ENCODE measurements at regions not wholly inside any gene's neighbourhood (a gene's known extent, or its start where the extent isn't known, plus 50 kb on each side); places are given as distances from the start of the nearest gene placed in this dataset.

- 60 to 71% (median 66%) methylated on average over 6 of the region's 6 CpGs for WGBS, 5 donors
- TF ChIP-seq, protein P1, sequence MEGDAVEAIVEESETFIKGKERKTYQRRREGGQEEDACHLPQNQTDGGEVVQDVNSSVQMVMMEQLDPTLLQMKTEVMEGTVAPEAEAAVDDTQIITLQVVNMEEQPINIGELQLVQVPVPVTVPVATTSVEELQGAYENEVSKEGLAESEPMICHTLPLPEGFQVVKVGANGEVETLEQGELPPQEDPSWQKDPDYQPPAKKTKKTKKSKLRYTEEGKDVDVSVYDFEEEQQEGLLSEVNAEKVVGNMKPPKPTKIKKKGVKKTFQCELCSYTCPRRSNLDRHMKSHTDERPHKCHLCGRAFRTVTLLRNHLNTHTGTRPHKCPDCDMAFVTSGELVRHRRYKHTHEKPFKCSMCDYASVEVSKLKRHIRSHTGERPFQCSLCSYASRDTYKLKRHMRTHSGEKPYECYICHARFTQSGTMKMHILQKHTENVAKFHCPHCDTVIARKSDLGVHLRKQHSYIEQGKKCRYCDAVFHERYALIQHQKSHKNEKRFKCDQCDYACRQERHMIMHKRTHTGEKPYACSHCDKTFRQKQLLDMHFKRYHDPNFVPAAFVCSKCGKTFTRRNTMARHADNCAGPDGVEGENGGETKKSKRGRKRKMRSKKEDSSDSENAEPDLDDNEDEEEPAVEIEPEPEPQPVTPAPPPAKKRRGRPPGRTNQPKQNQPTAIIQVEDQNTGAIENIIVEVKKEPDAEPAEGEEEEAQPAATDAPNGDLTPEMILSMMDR (IDR thresholded peaks at IDR 0.05 in 8 of 11, conservative IDR thresholded peaks at IDR 0.05 in 3 of 11): no peak
- TF ChIP-seq POLR2A (IDR thresholded peaks at IDR 0.05): no peak
- TF ChIP-seq POLR2AphosphoS5 (IDR thresholded peaks at IDR 0.05): no peak
- H3K9me3 ChIP-seq: no peaks in the 10 kb centered on the region
- H3K27me3 ChIP-seq (replicated peaks in 1 of 7): no peaks in the 10 kb centered on the region
- no peaks in the 10 kb centered on the region for H3K4me1 ChIP-seq
- intact Hi-C loops (cut with DNase I; ENCODE audit: low total_unique reads): no loop called here
- H3K4me3 ChIP-seq: no peak overlapping the region
- no peak overlapping the region for H3K27ac ChIP-seq
- H3K36me3 ChIP-seq: no peaks in the 10 kb centered on the region
- no peak for DNase-seq
Measured at GRCh38 chr1:57820356-57821095, 396.7 kb upstream of the DAB1 start.

GRCh38 chr1:57819893-57820292 is 396.0 kb upstream of the DAB1 start:
- TF ChIP-seq, protein P1 (IDR thresholded peaks at IDR 0.05 in 8 of 11, conservative IDR thresholded peaks at IDR 0.05 in 3 of 11): no peak
- no peak for TF ChIP-seq POLR2A (IDR thresholded peaks at IDR 0.05)
- no peak for TF ChIP-seq POLR2AphosphoS5 (IDR thresholded peaks at IDR 0.05)
- WGBS, 5 donors: 39 to 56% (median 54%) methylated on average over 4 of the region's 4 CpGs
- intact Hi-C loops (cut with DNase I; ENCODE audit: low total_unique reads): no loop called here

DNA sequence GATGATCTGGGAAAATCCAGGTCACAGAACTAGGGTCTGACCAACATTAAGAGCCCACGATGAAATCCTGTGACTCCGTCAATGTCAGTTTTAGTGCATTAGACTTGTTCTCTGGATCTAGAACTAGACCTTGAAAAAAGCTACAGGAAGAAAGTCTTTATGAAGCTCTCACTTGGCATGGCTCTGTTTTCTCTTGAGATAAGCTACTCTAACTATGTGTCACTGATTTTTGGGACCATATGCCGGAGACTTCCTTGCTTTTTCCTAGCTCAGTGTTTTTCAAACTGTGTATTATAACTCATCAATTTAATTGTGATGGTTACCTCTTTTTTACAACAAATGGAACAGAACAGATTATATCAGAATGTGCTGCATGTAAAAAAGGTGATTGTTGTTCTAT is 379.7 kb upstream of the DAB1 start:
- 76 to 90% (median 77%) methylated on average over 3 of the region's 3 CpGs for WGBS, 5 donors

More at GRCh38 chr1:57819893-57820292, 396.0 kb upstream of the DAB1 start:
- Histone ChIP-seq H3K4me3 (no peak overlapping the region), H3K27me3 (replicated peaks in 1 of 7) (no peaks in the 10 kb centered on the region), H3K27ac (no peak overlapping the region), H3K4me1 (no peaks in the 10 kb centered on the region), H3K36me3 (no peaks in the 10 kb centered on the region), H3K9me3 (no peaks in the 10 kb centered on the region)
- no peak for DNase-seq

GRCh38 chr1:57800376-57800775 is 376.5 kb upstream of the DAB1 start:
- no peak for DNase-seq
- Histone ChIP-seq H3K4me3 (no peak overlapping the region), H3K4me1 (no peaks in the 10 kb centered on the region), H3K36me3 (no peaks in the 10 kb centered on the region), H3K9me3 (peaks cover 0 to 18% (median 0%) of the 10 kb centered on the region in 8 donors), H3K27me3 (replicated peaks in 1 of 7) (no peaks in the 10 kb centered on the region), H3K27ac (no peak overlapping the region)
- intact Hi-C loops (cut with DNase I; ENCODE audit: low total_unique reads): no loop called here
- TF ChIP-seq, protein P1 (IDR thresholded peaks at IDR 0.05 in 8 of 11, conservative IDR thresholded peaks at IDR 0.05 in 3 of 11): no peak
- TF ChIP-seq POLR2A (IDR thresholded peaks at IDR 0.05): no peak
- TF ChIP-seq POLR2AphosphoS5 (IDR thresholded peaks at IDR 0.05): no peak
- 82 to 93% (median 91%) methylated on average over 3 of the region's 3 CpGs for WGBS, 5 donors

More for the DNA sequence above, 379.7 kb upstream of the DAB1 start:
- no peak for DNase-seq
- TF ChIP-seq POLR2AphosphoS5 (IDR thresholded peaks at IDR 0.05) (no peak), POLR2A (IDR thresholded peaks at IDR 0.05) (no peak)
- TF ChIP-seq, protein P1 (IDR thresholded peaks at IDR 0.05 in 8 of 11, conservative IDR thresholded peaks at IDR 0.05 in 3 of 11): no peak
- H3K36me3 ChIP-seq: no peaks in the 10 kb centered on the region
- H3K27ac ChIP-seq: no peak overlapping the region
- no peak overlapping the region for H3K4me3 ChIP-seq
- H3K27me3 ChIP-seq (replicated peaks in 1 of 7): no peaks in the 10 kb centered on the region
- H3K4me1 ChIP-seq: no peaks in the 10 kb centered on the region
- intact Hi-C loops (cut with DNase I; ENCODE audit: low total_unique reads): no loop called here
- peaks cover 0 to 18% (median 0%) of the 10 kb centered on the region in 8 donors for H3K9me3 ChIP-seq

Measured in spleen (tissue), 11 donors.